ENCODE measurements at regions not wholly inside any gene's neighbourhood (a gene's known extent, or its start where the extent isn't known, plus 50 kb on each side); places are given as distances from the start of the nearest gene placed in this dataset.
"Not testable (repeated sequence)": the region's sequence is repeated elsewhere in the genome, so short reads cannot be mapped to it uniquely, and the experiment has no call there.

DNA sequence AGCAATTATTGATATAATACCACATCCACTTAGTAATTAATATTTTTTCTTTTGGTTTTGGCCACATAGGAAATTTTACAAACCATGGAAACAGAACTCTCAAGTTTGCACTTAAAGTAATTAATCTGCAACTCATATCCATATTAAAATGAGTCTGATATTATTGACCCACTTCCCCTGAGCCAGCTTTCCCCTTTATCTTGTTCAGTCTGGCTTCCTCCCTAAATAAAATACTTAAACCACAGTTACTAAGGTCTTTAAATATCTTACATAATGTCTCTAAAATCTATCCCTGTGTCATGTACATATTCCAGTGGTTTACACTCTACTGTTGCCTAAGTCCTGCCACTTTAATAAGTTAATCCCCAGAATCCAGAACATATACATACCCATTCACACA lies 564.9 kb upstream of the FSHR start:
- no peaks in the 10 kb centered on the region for H3K36me3 Mint-ChIP-seq (ENCODE audit: low read depth)
- no peaks in the 10 kb centered on the region for H3K9me3 Mint-ChIP-seq
- no peak for TF ChIP-seq CTCF (conservative IDR thresholded peaks at IDR 0.05)
- no peaks in the 10 kb centered on the region for H3K27me3 Mint-ChIP-seq (ENCODE audit: low read depth)
- H3K27ac Mint-ChIP-seq (ENCODE audit: unreplicated experiment) = no peak overlapping the region
- no peaks in the 10 kb centered on the region for H3K4me1 Mint-ChIP-seq
- H3K4me3 Mint-ChIP-seq = no peak overlapping the region
- DNase-seq (ENCODE audit: low read depth, low spot score) = no peak

DNA sequence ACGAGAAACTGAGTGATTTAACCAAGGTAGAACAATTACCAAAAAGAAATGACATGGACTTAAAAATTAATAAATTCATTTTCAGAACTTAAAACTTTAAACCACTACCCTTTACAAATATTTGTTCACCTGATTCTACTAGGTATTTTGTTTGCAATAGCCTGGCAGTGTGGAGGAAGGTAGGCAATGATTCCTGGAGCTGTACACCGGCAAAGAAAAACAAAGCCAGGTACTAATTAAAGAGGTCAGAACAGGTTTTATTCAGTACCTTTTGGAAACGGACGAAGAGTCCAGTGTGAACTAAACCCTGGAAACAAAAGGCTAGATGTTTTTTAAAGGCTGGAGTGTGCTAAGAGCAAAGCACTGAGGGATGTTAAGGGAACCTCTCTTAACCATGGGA lies 561.3 kb upstream of the FSHR start:
- Mint-ChIP-seq H3K27me3 (ENCODE audit: low read depth) (peaks cover 2% of the 10 kb centered on the region), H3K27ac (ENCODE audit: unreplicated experiment) (no peak overlapping the region), H3K9me3 (no peaks in the 10 kb centered on the region), H3K4me1 (no peaks in the 10 kb centered on the region), H3K4me3 (no peak overlapping the region), H3K36me3 (ENCODE audit: low read depth) (no peaks in the 10 kb centered on the region)
- no peak for DNase-seq (ENCODE audit: low read depth, low spot score)
- no peak for TF ChIP-seq CTCF (conservative IDR thresholded peaks at IDR 0.05)

- Mint-ChIP-seq H3K27me3 (ENCODE audit: low read depth) (peaks cover 4% of the 10 kb centered on the region), H3K4me3 (no peak overlapping the region), H3K27ac (ENCODE audit: unreplicated experiment) (no peak overlapping the region), H3K9me3 (no peaks in the 10 kb centered on the region), H3K36me3 (ENCODE audit: low read depth) (no peaks in the 10 kb centered on the region), H3K4me1 (no peaks in the 10 kb centered on the region)
- no peak for DNase-seq (ENCODE audit: low read depth, low spot score)
- TF ChIP-seq CTCF (conservative IDR thresholded peaks at IDR 0.05) = no peak
Observed at GRCh38 chr2:49714454-49714853, 560.1 kb upstream of the FSHR start.

DNA sequence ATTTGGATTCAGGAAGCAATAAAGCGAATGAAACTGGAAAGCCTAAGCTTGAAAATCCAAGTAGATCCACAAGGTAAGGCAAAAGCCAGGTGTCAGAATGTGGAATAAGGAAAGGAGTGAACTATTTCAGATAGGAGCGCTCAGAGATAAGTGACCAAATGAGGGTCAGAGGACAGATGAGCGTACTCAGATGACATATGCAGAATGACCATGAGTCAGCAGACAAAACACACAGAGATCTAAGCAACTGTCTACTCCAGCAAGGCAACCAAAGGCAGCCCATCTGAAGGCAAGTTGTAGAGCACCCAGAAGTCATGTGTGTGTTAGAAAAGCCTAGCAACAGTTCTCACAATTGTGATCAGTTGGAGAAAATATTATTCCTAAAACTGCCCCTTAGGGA lies 548.4 kb upstream of the FSHR start:
- Mint-ChIP-seq H3K4me3 (no peak overlapping the region), H3K4me1 (no peaks in the 10 kb centered on the region), H3K36me3 (ENCODE audit: low read depth) (no peaks in the 10 kb centered on the region), H3K9me3 (no peaks in the 10 kb centered on the region), H3K27ac (ENCODE audit: unreplicated experiment) (no peak overlapping the region), H3K27me3 (ENCODE audit: low read depth) (no peaks in the 10 kb centered on the region)
- no peak for DNase-seq (ENCODE audit: low read depth, low spot score)
- no peak for TF ChIP-seq CTCF (conservative IDR thresholded peaks at IDR 0.05)

DNA sequence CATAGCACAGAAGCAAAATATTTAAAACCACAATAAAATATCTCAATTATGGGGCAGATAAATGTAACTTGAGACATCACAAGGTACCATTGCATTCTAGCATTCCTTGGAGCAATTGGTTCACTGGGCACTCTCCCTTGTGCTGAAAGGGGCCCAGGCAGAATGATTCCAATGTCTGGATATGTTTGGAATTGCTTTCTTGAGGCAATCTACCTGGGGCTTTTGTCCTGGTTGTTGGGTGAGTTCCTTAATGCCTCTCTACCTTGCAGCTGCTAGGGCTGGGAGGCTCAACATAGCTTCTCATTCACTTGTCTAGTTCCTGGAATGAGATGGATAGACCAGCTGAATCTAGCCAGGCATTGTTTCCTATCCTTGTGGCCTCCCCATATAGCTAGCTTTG lies 539.6 kb upstream of the FSHR start:
- Mint-ChIP-seq H3K27ac (ENCODE audit: unreplicated experiment) (no peak overlapping the region), H3K36me3 (ENCODE audit: low read depth) (no peaks in the 10 kb centered on the region), H3K27me3 (ENCODE audit: low read depth) (no peaks in the 10 kb centered on the region), H3K4me1 (no peaks in the 10 kb centered on the region), H3K9me3 (no peaks in the 10 kb centered on the region), H3K4me3 (no peak overlapping the region)
- DNase-seq (ENCODE audit: low read depth, low spot score) = no peak
- no peak for TF ChIP-seq CTCF (conservative IDR thresholded peaks at IDR 0.05)

DNA sequence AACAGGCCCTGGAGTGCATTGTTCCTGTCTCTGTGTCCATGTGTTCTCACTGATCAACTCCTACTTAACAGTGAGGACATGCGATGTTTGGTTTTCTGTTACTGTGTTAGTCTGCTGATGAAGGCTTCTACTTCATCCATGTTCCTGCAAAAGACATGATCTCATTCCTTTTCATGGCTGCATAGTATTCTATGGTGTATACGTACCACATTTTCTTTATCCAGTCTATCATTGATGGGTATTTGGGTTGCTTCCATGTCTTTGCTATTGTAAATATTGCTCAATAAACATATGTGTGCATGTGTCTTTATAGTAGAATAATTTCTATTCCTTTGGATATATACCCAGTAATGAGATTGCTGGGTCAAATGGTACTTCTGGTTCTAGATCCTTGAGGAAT lies 537.7 kb upstream of the FSHR start:
- H3K4me3 Mint-ChIP-seq = not testable (repeated sequence)

More for the DNA sequence above, 537.7 kb upstream of the FSHR start:
- H3K27ac Mint-ChIP-seq (ENCODE audit: unreplicated experiment); H3K36me3 Mint-ChIP-seq (ENCODE audit: low read depth); H3K9me3 Mint-ChIP-seq; H3K4me1 Mint-ChIP-seq; H3K27me3 Mint-ChIP-seq (ENCODE audit: low read depth); DNase-seq (ENCODE audit: low read depth, low spot score): not testable (repeated sequence)
